ENCODE measurements at regions not wholly inside any gene's neighbourhood (a gene's known extent, or its start where the extent isn't known, plus 50 kb on each side); places are given as distances from the start of the nearest gene placed in this dataset.

GRCh38 chr17:53470626-53471025, 352.1 kb upstream of the KIF2B start:
- TF ChIP-seq, protein P1, sequence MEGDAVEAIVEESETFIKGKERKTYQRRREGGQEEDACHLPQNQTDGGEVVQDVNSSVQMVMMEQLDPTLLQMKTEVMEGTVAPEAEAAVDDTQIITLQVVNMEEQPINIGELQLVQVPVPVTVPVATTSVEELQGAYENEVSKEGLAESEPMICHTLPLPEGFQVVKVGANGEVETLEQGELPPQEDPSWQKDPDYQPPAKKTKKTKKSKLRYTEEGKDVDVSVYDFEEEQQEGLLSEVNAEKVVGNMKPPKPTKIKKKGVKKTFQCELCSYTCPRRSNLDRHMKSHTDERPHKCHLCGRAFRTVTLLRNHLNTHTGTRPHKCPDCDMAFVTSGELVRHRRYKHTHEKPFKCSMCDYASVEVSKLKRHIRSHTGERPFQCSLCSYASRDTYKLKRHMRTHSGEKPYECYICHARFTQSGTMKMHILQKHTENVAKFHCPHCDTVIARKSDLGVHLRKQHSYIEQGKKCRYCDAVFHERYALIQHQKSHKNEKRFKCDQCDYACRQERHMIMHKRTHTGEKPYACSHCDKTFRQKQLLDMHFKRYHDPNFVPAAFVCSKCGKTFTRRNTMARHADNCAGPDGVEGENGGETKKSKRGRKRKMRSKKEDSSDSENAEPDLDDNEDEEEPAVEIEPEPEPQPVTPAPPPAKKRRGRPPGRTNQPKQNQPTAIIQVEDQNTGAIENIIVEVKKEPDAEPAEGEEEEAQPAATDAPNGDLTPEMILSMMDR (optimal IDR thresholded peaks at IDR 0.05 in 1 of 3, IDR thresholded peaks at IDR 0.05 in 1 of 3, conservative IDR thresholded peaks at IDR 0.05 in 1 of 3; ENCODE audit: extremely low read depth in 1 of 3, insufficient read depth in 2 of 3, low read length in 3 of 3), result no peak
- no peak for TF ChIP-seq EZH2 (IDR thresholded peaks at IDR 0.05; ENCODE audit: low read length)
